ENCODE measurements at regions not wholly inside any gene's neighbourhood (a gene's known extent, or its start where the extent isn't known, plus 50 kb on each side); places are given as distances from the start of the nearest gene placed in this dataset.

GRCh38 chr2:40740419-40740818 lies 288.5 kb upstream of the SLC8A1 start:
- TF ChIP-seq CTCF (conservative IDR thresholded peaks at IDR 0.05; ENCODE audit: low read depth, low read length) (no peak), EZH2 (IDR thresholded peaks at IDR 0.05; ENCODE audit: borderline replicate concordance, low read depth, low read length, poor library complexity, severe bottlenecking) (no peak)

Measured in A673 (cell line).